ENCODE measurements at regions not wholly inside any gene's neighbourhood (a gene's known extent, or its start where the extent isn't known, plus 50 kb on each side); places are given as distances from the start of the nearest gene placed in this dataset.

DNA sequence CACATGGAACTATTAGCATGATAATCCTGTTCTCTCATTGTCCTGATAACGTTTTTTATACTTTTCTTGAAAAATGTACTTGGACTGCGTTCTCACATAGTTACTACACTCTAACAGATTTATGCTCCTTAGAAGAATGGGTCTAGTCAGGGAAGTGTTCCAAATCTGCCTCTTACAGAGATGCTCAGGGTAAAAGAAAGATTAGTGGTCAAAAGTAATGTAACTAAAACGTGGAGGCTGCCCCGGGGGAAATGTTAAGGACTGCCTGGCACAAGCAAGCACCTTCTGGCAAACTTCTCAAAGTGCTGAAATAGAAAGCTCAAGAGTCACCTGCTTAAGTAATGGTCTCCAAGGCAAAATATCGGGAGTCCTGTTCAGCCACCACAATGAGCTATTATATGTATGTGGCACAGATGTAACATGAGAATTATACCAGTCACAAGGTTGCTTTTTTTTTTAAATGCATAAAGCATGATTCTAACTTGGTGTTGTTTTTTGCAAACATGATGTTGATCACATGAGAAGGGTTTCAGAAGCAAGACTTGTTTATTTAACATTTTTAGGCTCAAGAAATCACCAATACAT, 244.5 kb upstream of the JARID2 start:
- Histone ChIP-seq H3K9me3 (ENCODE audit: control insufficient read depth in 4 of 4, insufficient read depth in 3 of 4, low read length in 3 of 4) (no peaks in the 10 kb centered on the region), H3K4me3 (no peak overlapping the region), H3K36me3 (ENCODE audit: control insufficient read depth in 4 of 4, insufficient read depth in 4 of 4, low read length in 4 of 4) (no peaks in the 10 kb centered on the region), H3K27me3 (ENCODE audit: control insufficient read depth in 3 of 3, insufficient read depth in 3 of 3, low read length in 2 of 3) (no peaks in the 10 kb centered on the region), H3K27ac (ENCODE audit: low read depth in 1 of 2, low read length in 1 of 2) (no peak overlapping the region), H3K4me1 (ENCODE audit: control insufficient read depth in 5 of 5, insufficient read depth in 5 of 5, low read length in 5 of 5) (peaks cover 0 to 6% (median 0%) of the 10 kb centered on the region in 5 donors), H3K9ac (ENCODE audit: insufficient read depth in 1 of 2, low read length in 2 of 2) (no peak overlapping the region)
- ATAC-seq (ENCODE audit: insufficient read depth, low FRiP score) (no peak), DNase-seq (peak in 1 of 3 donors; percentile 32)
- TF ChIP-seq, protein P1, sequence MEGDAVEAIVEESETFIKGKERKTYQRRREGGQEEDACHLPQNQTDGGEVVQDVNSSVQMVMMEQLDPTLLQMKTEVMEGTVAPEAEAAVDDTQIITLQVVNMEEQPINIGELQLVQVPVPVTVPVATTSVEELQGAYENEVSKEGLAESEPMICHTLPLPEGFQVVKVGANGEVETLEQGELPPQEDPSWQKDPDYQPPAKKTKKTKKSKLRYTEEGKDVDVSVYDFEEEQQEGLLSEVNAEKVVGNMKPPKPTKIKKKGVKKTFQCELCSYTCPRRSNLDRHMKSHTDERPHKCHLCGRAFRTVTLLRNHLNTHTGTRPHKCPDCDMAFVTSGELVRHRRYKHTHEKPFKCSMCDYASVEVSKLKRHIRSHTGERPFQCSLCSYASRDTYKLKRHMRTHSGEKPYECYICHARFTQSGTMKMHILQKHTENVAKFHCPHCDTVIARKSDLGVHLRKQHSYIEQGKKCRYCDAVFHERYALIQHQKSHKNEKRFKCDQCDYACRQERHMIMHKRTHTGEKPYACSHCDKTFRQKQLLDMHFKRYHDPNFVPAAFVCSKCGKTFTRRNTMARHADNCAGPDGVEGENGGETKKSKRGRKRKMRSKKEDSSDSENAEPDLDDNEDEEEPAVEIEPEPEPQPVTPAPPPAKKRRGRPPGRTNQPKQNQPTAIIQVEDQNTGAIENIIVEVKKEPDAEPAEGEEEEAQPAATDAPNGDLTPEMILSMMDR (IDR thresholded peaks at IDR 0.05; ENCODE audit: control extremely low read depth, extremely low read depth), result no peak
- WGBS, 2 donors, result 63 to 75% methylated on average over 5 of the region's 5 CpGs

DNA sequence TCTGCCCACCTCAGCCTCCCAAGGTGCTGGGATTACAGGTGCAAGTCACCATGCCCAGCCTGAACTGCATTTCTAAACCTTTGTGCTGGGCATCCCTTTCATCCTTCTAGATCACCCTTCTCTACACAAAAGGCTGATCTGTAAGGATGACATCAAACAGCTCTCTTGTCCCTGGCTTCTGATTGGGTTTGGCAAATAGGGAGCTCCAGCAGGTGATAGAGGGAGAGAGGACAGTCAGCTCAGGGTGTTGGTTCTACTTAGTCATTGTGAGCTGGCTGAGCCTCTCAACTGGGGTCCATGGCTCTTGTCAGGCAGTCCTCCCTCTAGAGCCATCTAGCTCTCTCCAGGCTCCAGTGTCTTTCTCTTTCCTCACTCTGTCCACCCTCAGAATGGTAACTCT, 237.6 kb upstream of the JARID2 start:
- no peak overlapping the region for H3K4me3 ChIP-seq
- H3K9ac ChIP-seq (ENCODE audit: insufficient read depth in 1 of 2, low read length in 2 of 2), result no peak overlapping the region
- H3K36me3 ChIP-seq (ENCODE audit: control insufficient read depth in 4 of 4, insufficient read depth in 4 of 4, low read length in 4 of 4), result no peaks in the 10 kb centered on the region
- ATAC-seq (ENCODE audit: insufficient read depth, low FRiP score), result no peak
- H3K4me1 ChIP-seq (ENCODE audit: control insufficient read depth in 5 of 5, insufficient read depth in 5 of 5, low read length in 5 of 5), result no peaks in the 10 kb centered on the region
- H3K27ac ChIP-seq (ENCODE audit: low read depth in 1 of 2, low read length in 1 of 2), result no peak overlapping the region
- no peak for DNase-seq
- no peaks in the 10 kb centered on the region for H3K9me3 ChIP-seq (ENCODE audit: control insufficient read depth in 4 of 4, insufficient read depth in 3 of 4, low read length in 3 of 4)
- no peaks in the 10 kb centered on the region for H3K27me3 ChIP-seq (ENCODE audit: control insufficient read depth in 3 of 3, insufficient read depth in 3 of 3, low read length in 2 of 3)
- TF ChIP-seq, protein P1 (IDR thresholded peaks at IDR 0.05; ENCODE audit: control extremely low read depth, extremely low read depth), result no peak

DNA sequence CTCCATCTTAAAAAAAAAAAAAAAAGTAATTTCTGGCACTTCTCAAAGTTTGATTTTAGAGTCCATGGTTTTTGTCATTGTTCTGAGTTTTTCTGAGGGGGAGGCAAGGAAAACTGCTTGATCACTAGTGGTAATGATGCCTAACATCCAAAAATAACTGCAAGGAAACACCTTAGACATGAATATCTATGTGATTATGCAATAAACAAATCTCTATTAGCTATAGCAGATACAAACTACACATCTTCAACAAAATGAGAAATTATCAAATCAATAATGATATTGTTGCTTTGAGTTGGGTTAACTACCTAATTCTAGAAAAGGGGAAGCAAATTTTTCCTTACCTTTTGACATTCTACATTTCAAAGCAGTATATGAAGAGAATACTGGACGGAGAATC, 230.9 kb upstream of the JARID2 start:
- Histone ChIP-seq H3K4me3 (no peak overlapping the region), H3K9me3 (ENCODE audit: control insufficient read depth in 4 of 4, insufficient read depth in 3 of 4, low read length in 3 of 4) (no peaks in the 10 kb centered on the region), H3K9ac (ENCODE audit: insufficient read depth in 1 of 2, low read length in 2 of 2) (no peak overlapping the region), H3K27me3 (ENCODE audit: control insufficient read depth in 3 of 3, insufficient read depth in 3 of 3, low read length in 2 of 3) (no peaks in the 10 kb centered on the region), H3K36me3 (ENCODE audit: control insufficient read depth in 4 of 4, insufficient read depth in 4 of 4, low read length in 4 of 4) (no peaks in the 10 kb centered on the region), H3K4me1 (ENCODE audit: control insufficient read depth in 5 of 5, insufficient read depth in 5 of 5, low read length in 5 of 5) (peaks cover 0 to 9% (median 0%) of the 10 kb centered on the region in 5 donors), H3K27ac (ENCODE audit: low read depth in 1 of 2, low read length in 1 of 2) (no peak overlapping the region)
- WGBS, 2 donors, result 95% methylated on average over 1 of the region's 1 CpG
- TF ChIP-seq, protein P1 (IDR thresholded peaks at IDR 0.05; ENCODE audit: control extremely low read depth, extremely low read depth), result no peak
- DNase-seq (no peak), ATAC-seq (ENCODE audit: insufficient read depth, low FRiP score) (no peak)

DNA sequence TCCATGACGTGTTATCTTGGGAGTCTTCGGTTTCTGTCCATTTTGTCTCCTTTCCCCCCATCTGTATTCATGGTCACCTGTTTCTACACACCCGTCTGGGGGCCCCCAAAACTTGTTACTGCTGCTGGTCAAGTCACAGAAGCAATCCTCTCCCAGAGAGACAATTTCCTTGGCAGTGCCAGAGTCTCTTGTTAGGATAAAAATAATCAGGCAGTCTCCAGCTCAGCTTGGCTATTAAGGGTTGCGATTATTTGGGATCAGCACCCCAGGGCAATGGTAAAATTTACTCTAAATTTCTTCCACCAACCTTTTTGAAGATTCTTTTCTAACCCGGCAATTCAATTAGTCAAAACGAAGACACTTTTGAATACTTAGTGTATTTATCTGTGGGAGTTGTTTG, 229.1 kb upstream of the JARID2 start:
- no peaks in the 10 kb centered on the region for H3K27me3 ChIP-seq (ENCODE audit: control insufficient read depth in 3 of 3, insufficient read depth in 3 of 3, low read length in 2 of 3)
- WGBS, 2 donors, result 68 to 71% methylated on average over 6 of the region's 6 CpGs
- no peak overlapping the region for H3K27ac ChIP-seq (ENCODE audit: low read depth in 1 of 2, low read length in 1 of 2)
- H3K4me1 ChIP-seq (ENCODE audit: control insufficient read depth in 5 of 5, insufficient read depth in 5 of 5, low read length in 5 of 5), result peaks cover 0 to 9% (median 3%) of the 10 kb centered on the region in 5 donors
- ATAC-seq (ENCODE audit: insufficient read depth, low FRiP score) (no peak), DNase-seq (peak in 2 of 3 donors; percentile 17 to 24)
- TF ChIP-seq, protein P1 (IDR thresholded peaks at IDR 0.05; ENCODE audit: control extremely low read depth, extremely low read depth), result no peak
- H3K9ac ChIP-seq (ENCODE audit: insufficient read depth in 1 of 2, low read length in 2 of 2), result no peak overlapping the region
- H3K4me3 ChIP-seq, result no peak overlapping the region
- no peaks in the 10 kb centered on the region for H3K36me3 ChIP-seq (ENCODE audit: control insufficient read depth in 4 of 4, insufficient read depth in 4 of 4, low read length in 4 of 4)
- H3K9me3 ChIP-seq (ENCODE audit: control insufficient read depth in 4 of 4, insufficient read depth in 3 of 4, low read length in 3 of 4), result peaks cover 0 to 2% (median 0%) of the 10 kb centered on the region in 4 donors
